ENCODE measurements at regions not wholly inside any gene's neighbourhood (a gene's known extent, or its start where the extent isn't known, plus 50 kb on each side); places are given as distances from the start of the nearest gene placed in this dataset.

- no peak for TF ChIP-seq ZNF423 (CRISPR knock-in tag; IDR thresholded peaks at IDR 0.05)
- no peak for TF ChIP-seq ERG (CRISPR knock-in tag; IDR thresholded peaks at IDR 0.05)
- no peak for TF ChIP-seq HMGXB4 (CRISPR knock-in tag; IDR thresholded peaks at IDR 0.05)
- no peak for TF ChIP-seq TP53 (CRISPR knock-in tag; IDR thresholded peaks at IDR 0.05)
- TF ChIP-seq USF1 (CRISPR knock-in tag; IDR thresholded peaks at IDR 0.05) = no peak
- no peak for TF ChIP-seq ZBTB43 (CRISPR knock-in tag; IDR thresholded peaks at IDR 0.05)
Observed at GRCh38 chr7:45484094-45484493, 90.1 kb upstream of the ADCY1 start (continued).

- ATAC-seq (no peak), DNase-seq (ENCODE audit: low spot score) (no peak)
- no peak overlapping the region for H3K27ac Mint-ChIP-seq
- no peaks in the 10 kb centered on the region for H3K36me3 Mint-ChIP-seq
- H3K4me1 Mint-ChIP-seq = peaks cover 17% of the 10 kb centered on the region
- ChIA-PET POLR2A (no interaction called here), CTCF (no interaction called here)
- H3K4me3 Mint-ChIP-seq = no peak overlapping the region
- TF ChIP-seq ZMAT4 (CRISPR knock-in tag; IDR thresholded peaks at IDR 0.05) = no peak
- no peak for TF ChIP-seq E2F5 (CRISPR knock-in tag; IDR thresholded peaks at IDR 0.05)
- TF ChIP-seq NR1H2 (CRISPR knock-in tag; IDR thresholded peaks at IDR 0.05) = no peak
- TF ChIP-seq USF2 (CRISPR knock-in tag; IDR thresholded peaks at IDR 0.05) = no peak
- TF ChIP-seq FOXJ3 (CRISPR knock-in tag; IDR thresholded peaks at IDR 0.05; ENCODE audit: borderline replicate concordance) = no peak
- no peak for TF ChIP-seq ESRRA (CRISPR knock-in tag; IDR thresholded peaks at IDR 0.05; ENCODE audit: borderline replicate concordance)
- TF ChIP-seq IRF2 (CRISPR knock-in tag; IDR thresholded peaks at IDR 0.05; ENCODE audit: borderline replicate concordance, low read depth) = no peak
- peaks cover 16% of the 10 kb centered on the region for H3K9me3 Mint-ChIP-seq
- no peaks in the 10 kb centered on the region for H3K27me3 Mint-ChIP-seq (ENCODE audit: low read depth)
Observed at GRCh38 chr7:45486575-45486974, 87.6 kb upstream of the ADCY1 start.

GRCh38 chr7:45494885-45495284, 79.3 kb upstream of the ADCY1 start:
- no peaks in the 10 kb centered on the region for H3K27me3 Mint-ChIP-seq (ENCODE audit: low read depth)
- no peak overlapping the region for H3K4me3 Mint-ChIP-seq
- H3K9me3 Mint-ChIP-seq = peaks cover 37% of the 10 kb centered on the region
- peaks cover 35% of the 10 kb centered on the region for H3K4me1 Mint-ChIP-seq
- H3K27ac Mint-ChIP-seq = no peak overlapping the region
- DNase-seq (ENCODE audit: low spot score) = no peak
- POLR2A ChIA-PET = no interaction called here
- ATAC-seq = peak; percentile 27
- H3K36me3 Mint-ChIP-seq = peaks cover 8% of the 10 kb centered on the region; the same call in 1 of the 2 replicates
- CTCF ChIA-PET = interaction anchor here (1.4 kb wide), 1 partner anchor 169 kb away, joined by 4 read pairs; no protein-coding TSS in a partner anchor
- TF ChIP-seq GTF2I (CRISPR knock-in tag; conservative IDR thresholded peaks at IDR 0.05) (no peak), ZNF416 (CRISPR knock-in tag; IDR thresholded peaks at IDR 0.05) (no peak), AFF4 (CRISPR knock-in tag; IDR thresholded peaks at IDR 0.05; ENCODE audit: borderline replicate concordance) (no peak), ETV6 (CRISPR knock-in tag; IDR thresholded peaks at IDR 0.05) (no peak), ATF3 (CRISPR knock-in tag; conservative IDR thresholded peaks at IDR 0.05) (no peak)

All from WTC11 (cell line).